Common myeloid progenitor, CD34-positive (primary cell): ENCODE measurements at regions not wholly inside any gene's neighbourhood (a gene's known extent, or its start where the extent isn't known, plus 50 kb on each side); places are given as distances from the start of the nearest gene placed in this dataset.
"Not testable (repeated sequence)": the region's sequence is repeated elsewhere in the genome, so short reads cannot be mapped to it uniquely, and the experiment has no call there.

Experiments
- CTCF ChIA-PET: fragments of 350-600 bp; sonication (Branson Sonifier 250); formaldehyde crosslinking; loops from one replicate; lab custom pipeline; 2021; ENCODE audit warnings: antibody characterized with exemption; lab: Charles Lee
- POLR2A ChIA-PET: fragments of 350-600 bp; sonication (Branson Sonifier 250); formaldehyde crosslinking; loops from one replicate; lab custom pipeline; 2021; ENCODE audit warnings: antibody characterized with exemption; lab: Charles Lee
- DNase-seq, 3 donors: peaks; one replicate each; pipeline versions ENCODE4 v3.0.0 to v3.0.0-alpha.2; 2013
- H3K27ac ChIP-seq, 2 experiments: 1 replicate in 1 of 2; 2 replicates in 1 of 2; pipeline ENCODE4 v1.7.0; 2013; ENCODE audit warnings: inconsistent platforms in 2 of 2, low read length in 2 of 2, mild to moderate bottlenecking in 2 of 2, low read depth in 1 of 2, moderate library complexity in 1 of 2; ENCODE audit not compliant: severe bottlenecking in 2 of 2, insufficient read depth in 1 of 2, poor library complexity in 1 of 2
- H3K27me3 ChIP-seq, 5 experiments: replicated peaks in 2 of 5; 1 replicate in 3 of 5; 2 replicates in 2 of 5; pipeline versions ENCODE4 v1.6.1 to v1.7.0; 2013; ENCODE audit warnings: low read length in 4 of 5, mild to moderate bottlenecking in 2 of 5, moderate library complexity in 2 of 5, inconsistent platforms in 1 of 5; ENCODE audit not compliant: insufficient read depth in 5 of 5, control insufficient read depth in 4 of 5
- H3K36me3 ChIP-seq, 4 experiments: 1 replicate in 2 of 4; 2 replicates in 2 of 4; pipeline versions ENCODE4 v1.6.1 to v1.7.0; 2013; ENCODE audit warnings: low read length in 3 of 4, control low read depth in 1 of 4, mild to moderate bottlenecking in 1 of 4; ENCODE audit not compliant: control insufficient read depth in 4 of 4, insufficient read depth in 4 of 4
- H3K4me1 ChIP-seq, 4 experiments: 1 replicate in 3 of 4; 2 replicates in 1 of 4; pipeline versions ENCODE4 v1.6.1 to v1.7.1; 2013; ENCODE audit warnings: low read length in 3 of 4, mild to moderate bottlenecking in 3 of 4, control low read depth in 1 of 4, inconsistent platforms in 1 of 4, moderate library complexity in 1 of 4; ENCODE audit not compliant: control insufficient read depth in 4 of 4, insufficient read depth in 4 of 4; ENCODE audit errors: control extremely low read depth in 1 of 4
- H3K4me3 ChIP-seq, 7 experiments: 1 replicate in 4 of 7; 2 replicates in 3 of 7; pipeline versions ENCODE4 v1.5.1 to v1.7.0; 2013; ENCODE audit warnings: mild to moderate bottlenecking in 7 of 7, low read length in 6 of 7, moderate library complexity in 6 of 7, inconsistent platforms in 2 of 7, low read depth in 2 of 7, control low read depth in 1 of 7; ENCODE audit not compliant: insufficient read depth in 4 of 7, control insufficient read depth in 1 of 7; ENCODE audit errors: extremely low read depth in 1 of 7
- H3K9me3 ChIP-seq, 5 experiments: 1 replicate in 4 of 5; 2 replicates in 1 of 5; pipeline versions ENCODE4 v1.6.1 to v1.7.1; 2013; ENCODE audit warnings: low read length in 4 of 5, mild to moderate bottlenecking in 2 of 5, inconsistent platforms in 1 of 5, low read depth in 1 of 5, moderate library complexity in 1 of 5; ENCODE audit not compliant: control insufficient read depth in 4 of 5, insufficient read depth in 2 of 5; ENCODE audit errors: control extremely low read depth in 1 of 5
- WGBS: methylation state at CpG from one replicate; pipeline ENCODE4 v1.1.5; 2013; ENCODE audit not compliant: insufficient coverage; 5-methylcytosine and 5-hydroxymethylcytosine counted together

GRCh38 chr4:130985371-130985770 lies 1889.4 kb downstream of the C4orf33 start:
- Histone ChIP-seq H3K4me3 (no peak overlapping the region), H3K4me1 (peaks cover 0 to 7% (median under 1%) of the 10 kb centered on the region in 4 experiments), H3K9me3 (no peaks in the 10 kb centered on the region), H3K27me3 (no peaks in the 10 kb centered on the region), H3K36me3 (no peaks in the 10 kb centered on the region), H3K27ac (no peak overlapping the region)
- peak in 2 of 3 donors; percentile 6 to 40 for DNase-seq
- WGBS, result 20% methylated on average over 1 of the region's 4 CpGs
- POLR2A ChIA-PET, result no interaction called here
- CTCF ChIA-PET, result no interaction called here

- ChIA-PET POLR2A (no interaction called here), CTCF (no interaction called here)
- Histone ChIP-seq H3K27ac (no peak overlapping the region), H3K4me1 (no peaks in the 10 kb centered on the region), H3K27me3 (no peaks in the 10 kb centered on the region), H3K9me3 (no peaks in the 10 kb centered on the region), H3K4me3 (no peak overlapping the region), H3K36me3 (no peaks in the 10 kb centered on the region)
- no CpG with 5 or more reads among the region's 2 CpGs for WGBS
- DNase-seq, result no peak
Measured at GRCh38 chr4:130995988-130996387, 1900.0 kb downstream of the C4orf33 start.

- DNase-seq, result no peak
- Histone ChIP-seq H3K27ac (no peak overlapping the region), H3K4me1 (no peaks in the 10 kb centered on the region), H3K9me3 (no peaks in the 10 kb centered on the region), H3K4me3 (no peak overlapping the region), H3K36me3 (no peaks in the 10 kb centered on the region), H3K27me3 (no peaks in the 10 kb centered on the region)
- ChIA-PET CTCF (no interaction called here), POLR2A (no interaction called here)
Measured at GRCh38 chr4:131001371-131001770, 1905.4 kb downstream of the C4orf33 start.

GRCh38 chr4:131002132-131002531 lies 1906.2 kb downstream of the C4orf33 start:
- Histone ChIP-seq H3K36me3 (no peaks in the 10 kb centered on the region), H3K9me3 (no peaks in the 10 kb centered on the region), H3K4me1 (no peaks in the 10 kb centered on the region), H3K4me3 (no peak overlapping the region), H3K27me3 (no peaks in the 10 kb centered on the region), H3K27ac (no peak overlapping the region)
- no CpG with 5 or more reads among the region's 1 CpG for WGBS
- DNase-seq, result no peak
- CTCF ChIA-PET, result no interaction called here
- POLR2A ChIA-PET, result no interaction called here

GRCh38 chr4:131006388-131006787 lies 1910.4 kb downstream of the C4orf33 start:
- no peaks in the 10 kb centered on the region for H3K4me1 ChIP-seq
- no peaks in the 10 kb centered on the region for H3K9me3 ChIP-seq
- no peaks in the 10 kb centered on the region for H3K36me3 ChIP-seq
- CTCF ChIA-PET, result no interaction called here
- no peak overlapping the region for H3K27ac ChIP-seq
- no peaks in the 10 kb centered on the region for H3K27me3 ChIP-seq
- WGBS, result 89% methylated on average over 3 of the region's 6 CpGs
- POLR2A ChIA-PET, result no interaction called here
- no peak overlapping the region for H3K4me3 ChIP-seq
- DNase-seq, result no peak

GRCh38 chr4:131011961-131012360 lies 1916.0 kb downstream of the C4orf33 start:
- H3K36me3 ChIP-seq, DNase-seq, H3K9me3 ChIP-seq, H3K4me3 ChIP-seq, CTCF ChIA-PET, H3K27ac ChIP-seq, H3K4me1 ChIP-seq, POLR2A ChIA-PET, H3K27me3 ChIP-seq: not testable (repeated sequence)
- WGBS, result 100% methylated on average over 1 of the region's 4 CpGs

- no peaks in the 10 kb centered on the region for H3K27me3 ChIP-seq
- POLR2A ChIA-PET, result no interaction called here
- no peak for DNase-seq
- H3K4me3 ChIP-seq, result no peak overlapping the region
- no peaks in the 10 kb centered on the region for H3K36me3 ChIP-seq
- no CpG with 5 or more reads among the region's 1 CpG for WGBS
- H3K27ac ChIP-seq, result no peak overlapping the region
- CTCF ChIA-PET, result no interaction called here
- no peaks in the 10 kb centered on the region for H3K4me1 ChIP-seq
- H3K9me3 ChIP-seq, result no peaks in the 10 kb centered on the region
Measured at GRCh38 chr4:131013226-131013625, 1917.3 kb downstream of the C4orf33 start.
